ELF-1 (cell line): ENCODE measurements at regions not wholly inside any gene's neighbourhood (a gene's known extent, or its start where the extent isn't known, plus 50 kb on each side); places are given as distances from the start of the nearest gene placed in this dataset.

Experiments
- DNase-seq: peaks from one replicate; pipeline ENCODE4 v3.0.0-alpha.2; 2016; ENCODE audit warnings: low read depth, low spot score

DNA sequence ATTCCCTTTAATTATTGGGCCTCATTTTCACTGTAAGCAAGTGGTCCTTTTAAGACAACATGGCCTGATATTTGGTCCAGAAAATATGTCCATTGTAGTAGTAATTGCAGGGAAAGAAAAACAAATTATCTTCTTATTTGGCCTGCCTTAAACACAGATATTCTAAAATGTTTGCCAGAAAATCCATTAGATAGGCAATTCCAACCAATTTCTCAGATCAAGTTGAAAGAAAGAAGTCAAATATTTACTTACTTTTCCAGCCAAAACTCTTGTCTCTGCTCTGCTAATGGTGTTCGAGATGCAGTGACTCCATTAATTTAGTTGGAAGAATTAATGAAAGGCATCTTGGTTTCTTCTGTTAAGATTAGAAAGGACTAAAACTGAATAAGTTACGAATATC is 757.3 kb upstream of the IGFBP3 start:
- no peak for DNase-seq

GRCh38 chr7:46675456-46675855 is 754.4 kb upstream of the IGFBP3 start:
- DNase-seq: no peak

- DNase-seq: no peak
Observed at GRCh38 chr7:46672861-46673260, 751.8 kb upstream of the IGFBP3 start.

- DNase-seq: peak; percentile 60
Observed at GRCh38 chr7:46671108-46671769, 750.2 kb upstream of the IGFBP3 start.

- DNase-seq: no peak
Observed at GRCh38 chr7:46669028-46669427, 748.0 kb upstream of the IGFBP3 start.

DNA sequence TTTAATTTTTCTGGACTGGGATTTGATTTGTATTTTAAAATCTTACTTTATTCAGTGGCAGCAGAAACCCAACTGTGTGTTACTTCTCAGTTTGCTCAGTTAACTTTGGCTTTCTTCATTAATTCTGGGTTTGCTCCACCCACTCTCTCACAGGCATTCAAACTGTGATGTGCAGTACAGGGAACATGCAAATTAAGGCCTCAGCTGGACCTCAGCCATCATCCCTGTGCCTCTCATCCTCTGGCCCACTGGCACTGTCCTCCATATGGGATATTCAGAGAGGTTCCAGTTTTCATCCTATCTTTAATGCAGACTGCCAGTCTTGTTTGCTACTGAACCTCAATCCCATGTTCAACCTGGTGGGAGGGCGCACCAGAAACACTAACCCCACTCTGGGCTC is 743.4 kb upstream of the IGFBP3 start:
- no peak for DNase-seq

- no peak for DNase-seq
Observed at GRCh38 chr7:46663025-46663424, 742.0 kb upstream of the IGFBP3 start.

- no peak for DNase-seq
Observed at GRCh38 chr7:46661431-46661830, 740.4 kb upstream of the IGFBP3 start.

- no peak for DNase-seq
Observed at GRCh38 chr7:46660402-46660980, 739.4 kb upstream of the IGFBP3 start.

DNA sequence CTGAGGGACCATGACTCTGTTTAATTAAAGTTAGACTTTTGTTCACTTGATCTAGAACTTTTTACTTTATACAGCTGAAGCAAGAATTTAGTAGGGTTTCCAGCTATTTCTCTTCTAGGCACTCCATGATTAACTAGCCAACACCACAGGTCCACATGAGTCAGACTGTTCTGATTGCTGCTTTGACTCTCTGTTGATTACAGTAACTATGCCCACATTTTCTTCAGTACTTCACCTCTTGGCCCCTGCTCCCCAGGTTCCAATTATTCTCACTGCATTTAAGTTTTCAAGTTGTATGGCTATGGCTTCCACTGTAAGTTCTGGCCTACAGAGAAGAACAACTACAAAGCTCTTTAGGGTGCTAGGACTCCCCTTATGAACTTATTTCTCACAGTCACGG is 737.2 kb upstream of the IGFBP3 start:
- DNase-seq: no peak

DNA sequence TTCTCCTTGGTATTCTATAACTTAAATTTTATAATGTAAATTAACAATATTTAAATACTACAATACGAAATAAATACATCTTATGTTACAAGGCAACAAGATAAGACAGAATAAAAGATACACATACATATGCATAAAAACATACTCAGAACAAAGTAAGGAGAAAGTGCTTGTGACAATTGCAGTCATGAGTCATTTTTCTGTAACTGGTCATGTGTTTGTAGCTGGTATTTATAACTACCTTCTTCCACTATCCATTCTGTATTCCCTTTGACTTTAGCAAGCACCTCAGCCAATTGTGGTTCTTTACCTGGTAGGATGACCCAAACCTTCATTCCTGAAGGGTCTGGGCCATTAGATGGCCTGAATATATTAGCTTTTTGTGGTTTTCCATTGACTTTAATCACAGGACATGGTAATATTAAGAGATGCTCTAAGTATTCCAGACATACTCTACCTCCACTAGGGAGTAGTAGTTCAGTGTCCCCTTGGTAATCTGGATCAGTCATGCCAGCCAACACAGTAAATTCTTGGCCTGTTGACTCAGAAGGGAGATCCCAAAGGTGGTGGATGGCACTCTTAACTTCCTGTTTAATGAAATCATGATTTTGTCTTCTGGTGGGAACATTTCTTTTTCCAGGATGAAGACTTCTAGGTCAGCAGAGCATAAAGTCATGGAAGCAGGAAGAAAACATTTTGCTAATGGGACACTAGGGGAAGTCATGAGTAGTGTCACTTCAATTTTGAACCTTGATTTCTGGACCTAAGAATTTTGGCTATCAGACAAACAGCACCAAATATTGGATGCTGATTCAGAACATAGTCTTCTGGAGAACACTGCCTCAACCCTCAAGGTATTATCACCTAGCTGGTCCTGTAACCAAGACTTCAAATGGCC is 733.7 kb upstream of the IGFBP3 start:
- DNase-seq: no peak

DNA sequence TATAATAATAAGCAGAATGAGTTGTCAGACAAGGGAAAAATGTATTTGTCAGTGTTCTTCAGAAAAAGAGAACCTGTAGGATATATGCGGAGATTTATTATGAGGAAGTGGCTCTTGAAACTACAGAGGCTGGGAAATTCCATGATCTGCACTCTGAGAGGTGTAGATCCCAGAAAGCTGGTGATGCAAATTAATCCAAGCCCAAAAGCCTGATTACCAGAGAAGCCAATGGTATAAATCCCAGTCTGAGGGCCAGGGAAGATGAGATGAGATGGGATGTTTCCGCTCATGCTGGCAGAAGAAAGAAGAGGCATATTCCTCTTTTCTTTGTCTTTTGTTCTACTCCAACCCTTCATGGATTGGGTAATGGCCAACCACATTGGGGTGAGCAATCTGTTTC is 732.8 kb upstream of the IGFBP3 start:
- DNase-seq: no peak

DNA sequence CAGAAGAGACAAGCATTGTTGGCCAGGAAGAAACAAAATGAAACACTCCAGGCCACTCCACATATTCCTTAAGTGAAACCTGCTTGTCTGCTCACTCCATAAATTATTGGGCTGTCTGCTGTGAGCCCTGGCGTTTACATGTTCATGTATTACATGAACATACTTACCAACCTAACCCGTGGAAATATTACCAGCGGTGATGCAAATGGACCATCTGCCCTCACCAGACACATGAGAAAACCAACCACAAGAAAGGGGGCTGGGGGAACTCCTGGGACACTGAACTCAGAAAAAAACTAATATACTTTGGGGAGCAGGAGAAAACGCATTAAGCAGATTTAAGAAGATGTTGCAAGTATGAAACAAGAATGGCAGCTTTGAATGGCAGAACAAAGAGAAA is 731.2 kb upstream of the IGFBP3 start:
- DNase-seq: no peak

- DNase-seq: no peak
Observed at GRCh38 chr7:46651561-46652088, 730.6 kb upstream of the IGFBP3 start.

- DNase-seq: no peak
Observed at GRCh38 chr7:46651070-46651469, 730.0 kb upstream of the IGFBP3 start.

DNA sequence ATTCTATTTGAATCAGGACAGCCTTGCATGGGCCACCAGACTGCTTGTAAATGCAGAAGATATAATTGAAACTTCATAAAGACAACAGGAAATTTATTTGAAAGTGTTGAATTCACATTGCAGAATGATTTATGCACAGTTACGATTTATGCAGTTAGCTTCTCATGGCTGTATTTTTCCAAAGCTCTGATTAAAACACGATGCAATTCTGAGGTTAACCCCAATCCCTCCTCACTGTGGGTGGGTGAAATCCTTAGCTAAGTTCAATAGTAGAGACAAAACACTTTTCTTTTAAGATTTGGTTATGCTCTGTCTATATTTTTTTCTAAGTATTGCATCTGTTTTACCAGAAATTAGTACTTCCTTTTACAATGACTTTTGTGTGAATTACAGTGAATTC is 728.8 kb upstream of the IGFBP3 start:
- DNase-seq: no peak

DNA sequence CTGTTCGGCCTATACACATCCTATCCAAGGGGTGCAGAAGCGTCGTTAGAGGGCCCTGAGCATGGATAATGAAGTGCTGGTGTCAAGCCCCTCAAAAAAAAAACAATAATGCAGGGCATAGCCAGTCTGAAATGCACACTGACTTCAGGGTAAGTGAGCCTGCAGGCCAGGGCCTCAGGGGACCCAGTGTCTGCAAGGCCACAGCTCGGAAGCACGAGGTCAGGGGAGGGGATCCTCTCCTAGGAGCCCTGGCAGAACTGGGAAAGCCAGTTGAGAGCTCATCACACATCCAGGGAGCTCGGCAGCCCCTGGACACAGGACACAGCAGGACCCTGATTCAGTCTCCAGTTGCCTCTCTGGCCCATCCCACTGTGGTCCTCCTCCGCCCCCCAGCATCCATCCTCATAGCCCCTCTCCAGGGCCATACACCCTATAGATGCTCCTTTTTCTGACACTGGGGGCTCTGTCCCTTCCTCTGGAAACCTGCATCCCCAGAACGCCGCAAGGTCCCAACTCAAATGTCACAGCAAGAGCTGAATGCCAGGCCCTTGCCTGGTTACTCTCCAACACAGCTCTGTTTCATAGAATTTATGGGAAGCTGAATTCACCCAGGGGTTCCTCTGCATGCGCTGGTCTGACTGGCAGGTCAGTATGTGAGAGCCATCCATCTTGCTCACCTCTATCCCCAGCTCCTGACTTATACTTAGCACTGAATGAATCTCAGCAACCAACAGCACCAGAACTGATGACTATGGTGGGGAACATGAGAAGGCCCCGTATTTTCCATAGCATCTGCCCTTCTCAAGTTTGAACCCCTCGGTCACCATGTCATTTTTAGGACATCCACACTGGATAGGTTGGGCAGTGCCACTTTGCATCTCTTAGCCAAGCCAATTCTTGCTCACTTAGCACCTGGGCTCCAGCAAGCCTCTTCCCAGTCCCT is 717.0 kb upstream of the IGFBP3 start:
- DNase-seq: no peak

- DNase-seq: no peak
Observed at GRCh38 chr7:46636022-46636421, 715.0 kb upstream of the IGFBP3 start.

- no peak for DNase-seq
Observed at GRCh38 chr7:46633630-46634240, 712.7 kb upstream of the IGFBP3 start.

- DNase-seq: no peak
Observed at GRCh38 chr7:46633200-46633599, 712.1 kb upstream of the IGFBP3 start.

- DNase-seq: no peak
Observed at GRCh38 chr7:46630031-46630430, 709.0 kb upstream of the IGFBP3 start.
